COLO829 (cell line): ENCODE measurements at regions not wholly inside any gene's neighbourhood (a gene's known extent, or its start where the extent isn't known, plus 50 kb on each side); places are given as distances from the start of the nearest gene placed in this dataset.

ENCODE experiments used
- DNase-seq: peaks from one replicate; pipeline ENCODE4 v3.0.0; 2012; ENCODE audit warnings: low spot score

DNA sequence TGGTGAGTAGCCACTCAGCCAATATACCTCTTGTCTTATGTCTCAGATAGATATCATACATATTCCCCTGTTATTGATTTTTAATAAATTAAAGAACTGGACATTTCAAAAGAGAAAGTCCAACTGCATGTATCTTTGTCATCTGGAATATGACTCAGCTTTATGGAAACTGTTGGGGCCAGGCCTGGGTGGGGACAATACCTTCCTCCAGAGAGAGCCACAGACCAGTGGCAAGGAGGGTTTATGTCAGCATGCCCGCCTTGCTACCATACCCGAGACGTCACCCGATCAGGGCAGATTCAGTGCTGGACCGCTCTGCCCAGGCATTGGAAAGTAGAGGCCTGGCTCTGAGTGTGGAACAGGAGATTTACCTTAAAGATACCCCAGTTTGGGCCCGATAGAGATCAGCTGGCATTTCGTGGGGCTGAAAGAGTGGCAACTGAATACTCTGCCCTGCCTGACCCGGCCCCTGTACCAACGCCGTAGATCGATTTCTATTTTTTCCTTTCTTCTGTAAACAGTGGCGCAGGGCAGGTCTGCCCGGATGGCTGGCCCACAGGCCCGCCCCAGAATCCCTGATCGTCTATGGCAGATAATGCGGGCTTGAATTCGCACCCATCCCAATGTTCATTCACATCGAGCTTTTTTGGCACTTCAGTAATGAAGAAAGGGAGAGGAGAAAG, 158.6 kb downstream of the SALL1 start:
- DNase-seq = no peak

DNA sequence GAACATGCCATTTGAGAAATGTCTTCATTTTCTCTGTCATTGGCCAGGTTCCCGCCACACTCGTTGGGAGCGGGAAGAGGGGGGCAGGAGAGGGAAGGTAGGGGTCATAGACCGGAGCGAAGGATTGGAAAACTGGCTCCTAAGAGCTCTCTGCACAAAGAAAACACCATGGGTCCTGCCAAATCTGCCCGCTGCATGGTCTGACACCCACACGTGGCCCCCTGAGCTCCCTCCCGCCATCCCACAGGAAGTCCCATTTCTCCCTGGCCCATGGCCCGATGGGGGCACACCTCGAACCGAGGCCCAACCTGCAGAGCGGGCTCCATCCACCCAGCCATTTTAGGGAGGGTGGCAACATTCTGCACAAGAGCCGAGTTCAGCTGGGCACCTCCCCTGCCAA, 159.6 kb downstream of the SALL1 start:
- no peak for DNase-seq

DNA sequence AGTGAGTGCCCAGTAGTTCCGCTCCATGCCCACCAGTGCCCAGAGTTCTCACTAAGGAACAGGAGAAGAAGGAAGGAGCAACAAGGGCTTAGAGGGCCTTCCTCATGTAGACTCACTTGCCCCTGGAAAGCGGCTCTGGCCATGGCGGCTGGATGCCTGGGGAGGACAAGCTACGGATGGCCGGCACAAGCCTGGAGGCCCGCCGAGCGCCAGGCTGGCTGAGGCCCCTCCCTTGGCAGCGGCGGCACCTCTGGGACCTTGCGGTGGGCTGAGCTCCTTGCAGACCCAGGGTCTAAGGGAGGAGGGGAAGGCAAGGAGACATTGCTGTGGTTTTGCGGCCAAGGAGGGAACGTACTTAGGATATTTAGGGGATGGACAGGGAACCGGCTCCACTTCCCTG, 160.1 kb downstream of the SALL1 start:
- DNase-seq = no peak

DNA sequence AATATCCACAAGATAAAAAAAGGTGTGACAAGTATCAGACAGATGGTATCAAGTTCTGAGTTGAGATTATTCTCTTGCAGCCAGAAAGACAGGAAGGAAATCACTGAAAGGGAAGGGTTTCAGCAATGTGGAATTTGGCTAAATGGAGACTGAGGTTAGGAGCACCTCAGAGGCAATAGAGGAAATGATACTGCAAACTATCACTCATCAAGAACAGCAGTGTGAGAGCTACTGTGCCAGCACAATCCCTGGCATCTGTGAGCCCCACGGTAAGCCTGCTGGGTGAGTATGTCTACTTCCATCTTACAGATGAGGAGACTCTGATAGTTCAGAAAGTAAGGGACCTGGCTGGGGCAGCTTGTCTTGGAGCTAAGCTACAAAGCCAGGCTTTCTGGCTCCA, 162.0 kb downstream of the SALL1 start:
- no peak for DNase-seq

GRCh38 chr16:50988441-50988840, 162.6 kb downstream of the SALL1 start:
- no peak for DNase-seq

- DNase-seq = no peak
Measured at GRCh38 chr16:50986453-50986852, 164.6 kb downstream of the SALL1 start.

- DNase-seq = no peak
Measured at GRCh38 chr16:50985733-50986132, 165.3 kb downstream of the SALL1 start.

GRCh38 chr16:50984688-50985087, 166.4 kb downstream of the SALL1 start:
- no peak for DNase-seq

DNA sequence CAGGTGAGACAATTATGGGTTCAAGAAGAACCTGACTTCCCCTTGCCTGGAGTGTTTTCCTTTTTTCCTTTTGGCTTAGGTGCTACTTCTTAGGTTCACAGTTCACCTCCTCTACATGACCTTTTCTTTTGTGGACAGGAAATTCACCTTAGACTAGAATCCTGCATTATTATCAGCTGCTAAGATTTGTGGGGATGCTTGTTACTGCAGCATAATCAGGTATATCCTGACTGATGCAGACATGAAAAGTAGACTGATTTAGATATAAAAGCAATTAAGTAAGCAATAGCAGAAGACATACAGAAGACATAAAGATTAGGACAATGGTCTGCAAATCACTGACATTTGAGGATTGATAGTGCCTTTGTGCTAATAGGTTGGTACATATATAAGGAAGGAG, 168.3 kb downstream of the SALL1 start:
- no peak for DNase-seq

- DNase-seq = no peak
Measured at GRCh38 chr16:50981951-50982350, 169.1 kb downstream of the SALL1 start.

DNA sequence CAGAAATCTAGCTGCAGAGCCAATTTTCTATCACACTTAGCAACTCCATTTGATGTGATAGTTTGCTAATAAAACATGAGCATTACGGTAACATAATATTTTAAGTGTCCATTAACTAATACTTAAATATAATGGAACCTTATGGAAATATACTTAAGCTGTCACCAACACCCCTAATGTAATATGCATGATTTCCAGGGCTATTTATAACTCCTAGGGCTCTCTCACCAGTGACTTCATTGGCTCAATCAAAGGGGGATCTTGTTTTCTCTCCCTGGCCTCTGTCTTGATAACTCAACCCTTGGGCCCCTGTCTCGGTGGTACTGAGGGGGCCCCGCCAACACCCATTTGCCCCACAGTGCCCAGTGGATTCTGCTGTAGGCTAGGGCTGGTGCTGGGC, 170.4 kb downstream of the SALL1 start:
- DNase-seq = no peak

GRCh38 chr16:50979806-50980620, 171.1 kb downstream of the SALL1 start:
- no peak for DNase-seq

DNA sequence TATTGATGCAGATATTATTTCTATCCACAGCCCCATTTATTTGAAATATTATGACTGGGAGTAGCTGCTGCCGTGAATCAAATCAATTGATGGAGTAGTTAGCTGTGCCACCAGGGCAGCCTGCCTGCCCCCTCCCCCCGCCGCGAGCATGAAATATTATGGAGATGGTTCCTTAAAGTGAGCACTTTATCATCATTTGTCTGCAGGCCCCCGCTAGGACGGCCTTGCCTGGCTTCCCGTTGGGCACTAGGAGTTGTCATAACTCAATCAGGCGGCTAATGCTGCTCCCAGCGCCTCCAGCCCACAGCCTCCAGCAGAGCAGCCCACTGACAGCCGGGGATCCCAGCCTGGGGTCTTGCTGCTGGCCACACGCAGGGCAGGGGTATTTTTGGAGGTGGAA, 173.9 kb downstream of the SALL1 start:
- DNase-seq = no peak

- no peak for DNase-seq
Measured at GRCh38 chr16:50974438-50975036, 176.5 kb downstream of the SALL1 start.

- DNase-seq = no peak
Measured at GRCh38 chr16:50972876-50973275, 178.2 kb downstream of the SALL1 start.

- no peak for DNase-seq
Measured at GRCh38 chr16:50970281-50970680, 180.8 kb downstream of the SALL1 start.

DNA sequence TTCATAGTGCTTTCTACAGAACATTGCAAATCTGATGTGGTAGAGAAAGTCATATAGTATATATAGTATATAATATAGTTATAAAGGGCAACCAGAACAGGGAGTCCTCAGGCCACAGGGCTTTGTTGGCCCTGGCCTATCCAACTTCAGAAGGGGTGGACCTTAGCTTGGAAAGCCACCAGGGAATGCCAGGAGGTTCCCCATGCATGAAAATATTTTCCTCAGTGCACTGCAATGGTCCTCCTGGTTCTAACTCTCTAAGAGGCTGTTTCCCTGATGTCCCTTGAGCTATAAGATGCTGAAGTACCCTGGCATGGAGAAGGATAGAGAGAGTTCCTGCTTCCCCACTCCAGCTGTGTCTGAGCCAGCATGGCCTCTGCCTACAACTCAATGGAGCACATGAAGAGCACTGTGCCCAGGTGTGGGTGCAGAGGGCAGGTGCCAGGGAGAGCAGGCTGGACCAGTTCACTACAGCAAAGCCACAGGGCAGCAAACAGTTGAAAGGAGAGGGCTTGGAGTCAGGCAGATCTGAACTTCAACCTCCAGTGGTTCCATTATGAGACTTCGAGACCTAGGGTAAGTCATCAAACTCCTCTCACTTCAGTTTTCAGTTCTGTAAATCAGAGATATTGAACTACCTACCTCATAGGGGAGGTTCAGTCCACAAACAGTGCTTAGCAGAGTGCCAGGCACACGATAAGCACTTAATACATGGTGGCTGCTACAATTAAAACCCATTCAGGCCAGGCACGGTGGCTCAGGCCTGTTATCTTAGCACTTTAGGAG, 183.1 kb downstream of the SALL1 start:
- no peak for DNase-seq

- no peak for DNase-seq
Measured at GRCh38 chr16:50964491-50964890, 186.6 kb downstream of the SALL1 start.

DNA sequence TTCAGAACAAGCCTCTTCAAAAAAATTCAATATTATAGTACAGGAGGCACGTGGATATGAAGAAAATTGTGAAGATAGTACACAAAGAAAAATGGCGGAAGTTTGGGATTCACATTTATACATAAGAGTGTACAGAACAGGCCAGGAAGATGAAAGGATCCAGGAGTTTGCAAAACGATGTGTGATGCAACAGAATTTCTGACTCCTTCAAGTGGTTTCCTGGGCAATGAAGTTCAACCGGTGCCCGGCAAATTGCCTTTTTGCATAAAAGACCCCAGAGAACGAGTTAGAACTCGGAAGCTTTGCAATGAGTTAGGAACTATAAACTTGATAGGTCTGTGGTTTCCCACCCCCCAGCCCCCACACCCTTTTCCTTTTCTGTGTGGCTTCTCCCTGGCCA, 189.1 kb downstream of the SALL1 start:
- DNase-seq = no peak

GRCh38 chr16:50960517-50961202, 190.4 kb downstream of the SALL1 start:
- no peak for DNase-seq

GRCh38 chr16:50957056-50957455, 194.0 kb downstream of the SALL1 start:
- no peak for DNase-seq

DNA sequence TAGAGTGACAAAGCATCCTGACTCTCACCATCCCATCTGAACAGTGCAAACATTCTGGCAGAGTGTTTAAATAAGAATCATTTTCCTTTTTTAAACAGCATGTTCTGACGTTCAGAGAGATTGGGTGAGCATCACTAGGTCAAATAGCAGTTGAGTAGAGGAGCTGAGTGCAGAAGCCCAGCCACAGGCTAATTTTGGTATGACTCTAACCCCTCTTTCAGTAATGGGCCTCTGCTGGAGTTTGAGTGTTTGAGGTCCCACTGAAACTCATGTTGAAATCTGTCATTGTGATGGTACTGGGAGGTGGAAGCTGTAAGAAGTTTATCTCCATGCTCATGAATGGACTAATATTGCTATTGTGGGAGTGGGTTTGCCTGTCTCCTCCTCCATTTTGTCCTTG, 194.4 kb downstream of the SALL1 start:
- DNase-seq = no peak
